GM19351 (cell line): ENCODE measurements at regions not wholly inside any gene's neighbourhood (a gene's known extent, or its start where the extent isn't known, plus 50 kb on each side); places are given as distances from the start of the nearest gene placed in this dataset.

ENCODE experiments used
- ATAC-seq: cut with Tn5 transposase; IDR thresholded peaks from one replicate; pipeline ENCODE4 v1.9.1; 2021; ENCODE audit warnings: mild to moderate bottlenecking, moderate library complexity; ENCODE audit not compliant: unreplicated experiment

DNA sequence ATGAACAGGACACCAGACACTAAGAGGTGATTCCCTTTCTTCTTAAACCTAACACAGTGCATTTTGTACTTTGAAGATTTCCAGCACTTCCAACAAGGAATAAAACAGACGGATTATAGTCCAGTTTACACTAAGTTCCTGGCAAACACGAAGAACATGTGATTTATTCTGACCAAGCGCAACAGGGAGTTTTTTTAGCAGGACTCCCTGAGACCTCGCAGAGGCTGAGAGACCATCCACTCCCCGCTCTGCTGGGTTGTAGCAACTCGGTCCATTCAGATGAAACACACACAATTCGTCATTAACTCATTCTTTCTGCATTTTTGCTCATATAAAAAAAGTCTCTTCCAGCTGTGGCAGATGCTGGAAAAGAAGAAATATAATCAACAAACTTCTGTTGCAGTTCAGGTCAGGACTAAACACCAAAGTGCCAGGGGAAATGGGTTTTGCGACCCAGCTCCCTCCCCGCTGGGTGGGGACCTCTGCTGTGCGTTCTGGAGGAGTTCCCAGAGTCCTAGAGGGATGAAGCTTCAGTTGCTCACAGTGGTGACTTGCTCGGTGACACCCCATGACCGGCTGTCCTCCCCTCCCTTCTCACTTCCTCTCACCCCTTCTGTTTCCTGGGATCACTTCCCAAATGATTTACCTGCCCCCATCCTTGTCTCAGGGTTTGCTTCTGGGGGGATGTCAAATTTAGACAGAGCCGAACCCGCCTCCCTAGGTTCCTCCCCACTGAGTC, 52.5 kb downstream of the KCNF1 start:
- ATAC-seq = no peak

DNA sequence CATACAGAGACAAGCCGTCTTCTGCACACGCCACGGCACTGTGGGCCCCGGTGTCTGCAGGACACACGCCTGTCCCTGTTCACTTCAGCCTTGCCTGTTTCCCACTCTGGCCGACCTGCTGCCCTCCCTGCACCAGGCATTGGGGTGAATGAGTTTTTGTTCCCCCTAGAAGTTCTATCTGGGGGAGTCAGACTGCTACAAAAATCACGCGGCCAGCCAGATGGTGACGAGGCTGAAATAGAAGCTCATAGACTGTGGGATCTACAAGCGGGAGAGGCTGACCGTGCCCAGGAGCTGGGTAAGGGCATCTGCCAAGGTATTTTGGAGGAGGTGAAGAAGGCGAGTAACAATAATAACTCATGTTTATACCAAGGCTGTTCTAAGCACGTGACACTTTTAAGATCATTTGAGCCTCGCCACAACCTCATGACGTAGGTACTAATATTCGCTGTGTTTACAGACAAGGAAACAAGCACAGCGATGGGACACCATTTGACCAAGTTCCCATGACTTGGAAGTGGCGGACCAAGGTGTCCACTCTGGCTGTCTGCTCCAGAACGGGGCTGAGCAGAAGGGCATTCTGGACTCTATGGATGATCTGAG, 53.6 kb downstream of the KCNF1 start:
- no peak for ATAC-seq

DNA sequence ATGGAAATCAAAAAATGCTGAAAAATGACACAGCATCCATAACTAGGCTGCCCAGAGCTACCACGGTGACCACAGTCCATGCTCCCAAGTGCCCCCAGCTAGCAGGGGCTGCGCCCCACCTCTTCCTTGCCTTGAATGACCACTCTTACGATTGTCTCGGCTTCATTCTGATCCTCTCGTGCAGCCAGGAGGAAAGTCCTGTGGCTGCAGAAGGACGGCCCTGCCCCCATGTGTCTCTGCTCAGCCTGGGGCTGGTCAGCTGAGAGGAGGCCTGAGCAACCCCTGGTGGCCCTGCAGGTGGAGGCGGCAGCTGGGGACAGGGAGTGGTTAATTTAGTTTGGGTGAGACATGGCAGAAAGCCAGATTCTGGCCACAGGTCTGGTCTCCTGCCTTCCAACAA, 54.3 kb downstream of the KCNF1 start:
- no peak for ATAC-seq

DNA sequence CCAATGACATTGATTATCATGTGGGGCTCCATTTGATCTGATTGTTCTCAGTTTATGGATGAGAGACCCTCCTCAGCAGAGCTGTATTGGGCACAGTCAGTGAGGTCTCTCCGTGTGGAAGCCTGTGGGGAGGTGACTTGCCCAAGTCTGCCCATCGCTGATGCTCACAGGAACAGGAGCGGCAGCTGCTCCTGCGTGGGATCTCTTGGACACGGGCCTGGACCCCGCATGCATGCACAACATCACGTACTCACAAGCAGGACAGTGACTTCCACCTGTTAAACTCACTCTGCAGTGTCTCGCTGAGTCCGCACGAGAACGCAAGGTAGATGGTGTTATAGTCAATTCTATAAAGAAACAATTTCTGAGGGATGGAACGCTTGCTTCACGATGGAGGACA, 55.0 kb downstream of the KCNF1 start:
- no peak for ATAC-seq

DNA sequence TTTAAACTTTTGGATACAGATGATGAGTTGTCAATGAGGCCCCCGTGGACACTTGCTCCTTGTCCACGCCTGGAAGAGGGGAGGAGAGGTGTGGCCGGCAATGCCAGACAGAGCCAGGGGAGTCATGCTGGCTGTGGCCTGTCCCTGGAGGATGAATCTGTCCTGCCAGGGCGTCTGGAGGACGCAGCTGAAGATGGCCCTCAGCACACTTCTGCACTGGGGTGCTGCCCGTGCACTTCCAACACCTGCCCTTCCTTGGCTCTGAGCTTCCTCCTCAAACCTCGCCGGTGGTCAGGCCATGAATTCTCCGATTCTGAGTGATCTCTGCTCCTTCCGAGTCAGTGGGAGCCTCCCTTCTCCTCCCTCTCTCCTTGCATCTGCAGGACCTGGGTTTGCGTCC, 56.4 kb downstream of the KCNF1 start:
- no peak for ATAC-seq

DNA sequence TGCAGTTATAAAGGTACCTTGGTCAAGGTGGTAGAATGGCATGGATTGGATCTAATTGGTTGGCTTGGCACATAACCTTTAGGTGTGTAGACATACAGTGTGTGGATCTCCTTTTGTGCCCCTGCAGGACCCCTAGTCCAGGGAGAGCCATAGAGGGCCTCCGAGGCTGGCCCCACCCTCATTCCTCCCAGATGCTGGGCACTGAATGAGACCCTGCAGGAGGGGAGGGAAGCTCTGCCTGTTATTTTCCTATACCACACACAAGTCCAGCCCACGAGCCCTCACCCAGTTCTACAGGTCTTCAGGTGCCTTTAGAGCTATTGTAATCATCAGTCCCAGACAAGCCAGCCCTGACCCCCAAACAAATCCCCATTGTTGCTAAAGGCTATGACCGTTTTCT, 58.9 kb downstream of the KCNF1 start:
- no peak for ATAC-seq

DNA sequence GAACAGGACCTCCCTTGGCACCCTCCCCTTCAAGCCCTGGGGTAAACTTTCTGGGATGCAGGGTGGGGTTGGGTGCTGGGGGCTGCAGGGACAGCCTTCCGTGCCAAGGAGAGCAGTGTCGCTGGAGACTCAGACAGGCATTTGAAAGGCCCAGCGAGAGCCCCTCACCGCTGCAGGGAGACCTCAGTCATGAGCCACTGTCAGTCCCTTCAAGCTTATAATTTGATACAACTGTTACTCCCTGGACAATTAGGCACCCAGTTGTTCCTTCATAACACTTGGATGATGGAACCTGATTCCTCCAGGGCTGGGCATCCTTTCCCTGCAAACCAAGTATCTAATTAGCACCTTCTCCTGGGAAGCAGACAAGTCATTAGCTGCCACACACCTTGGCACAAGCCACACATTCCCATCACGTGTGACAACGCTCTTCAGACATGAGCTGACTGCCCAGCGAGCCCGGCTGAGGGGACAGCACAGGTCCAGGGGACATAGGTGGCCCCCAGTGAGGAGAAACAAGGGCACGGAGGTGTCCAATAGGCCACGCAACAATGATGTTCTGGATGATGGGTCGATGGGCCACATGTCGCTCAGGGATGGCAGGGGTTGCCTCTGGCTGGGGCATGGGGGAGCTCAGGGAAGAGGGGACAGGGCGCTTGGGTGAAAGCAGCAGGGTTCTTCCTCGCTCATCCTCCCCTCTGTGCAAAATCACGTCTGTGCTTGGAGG, 59.6 kb downstream of the KCNF1 start:
- ATAC-seq = no peak

DNA sequence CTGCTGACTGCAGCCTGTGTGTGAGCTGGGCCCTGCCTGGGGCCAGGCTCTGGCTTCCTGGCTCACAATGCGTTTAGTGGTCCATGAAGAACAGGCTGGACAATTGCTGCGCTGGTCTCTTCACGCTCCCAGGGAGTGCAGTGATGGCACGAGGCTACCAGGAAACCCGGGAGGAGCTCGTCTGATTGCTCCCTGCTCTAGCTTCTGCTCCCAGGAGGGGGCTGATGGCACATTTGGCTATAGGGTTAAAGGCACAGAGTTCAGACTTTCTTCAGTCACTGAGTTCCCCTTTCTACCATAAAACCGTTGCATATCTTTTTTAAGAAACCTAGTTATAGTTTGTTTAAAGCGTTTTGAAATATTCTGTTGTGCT, 60.1 kb downstream of the KCNF1 start:
- no peak for ATAC-seq

DNA sequence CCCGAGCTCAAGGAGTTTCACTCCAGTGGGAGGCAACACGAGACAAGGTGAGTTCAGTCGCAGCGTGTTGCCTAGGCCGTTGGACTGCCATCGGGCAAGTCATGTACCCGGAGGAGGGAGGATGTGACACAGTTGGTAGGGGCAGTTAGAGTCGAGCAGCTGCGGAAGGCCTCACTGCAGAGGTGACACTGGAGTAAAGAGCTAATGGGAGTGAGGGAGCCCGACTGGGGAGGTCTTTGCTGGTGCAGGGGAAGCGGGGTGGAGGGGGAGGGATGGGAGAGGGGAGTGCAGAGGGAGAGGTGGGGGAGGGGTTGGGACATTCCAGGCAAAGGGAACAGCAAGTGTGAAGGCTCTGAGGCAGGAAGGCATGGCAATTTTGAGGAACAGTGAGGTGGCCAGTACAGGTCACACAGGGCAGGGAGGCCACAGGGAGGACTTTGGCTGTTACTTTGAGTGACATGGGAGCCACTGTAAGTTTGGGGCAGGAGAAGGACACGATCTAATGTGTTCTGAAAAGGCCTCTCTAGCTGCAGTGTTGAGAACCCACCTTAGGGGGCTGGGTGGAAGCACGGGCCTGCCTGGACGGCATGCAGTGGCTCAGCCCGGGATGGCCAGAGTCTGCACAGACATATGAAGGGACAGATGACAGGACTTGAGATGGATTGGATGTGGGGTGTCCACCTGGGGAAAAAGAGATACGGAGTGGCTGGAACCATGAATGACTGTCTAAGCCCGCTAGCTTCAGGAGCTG, 61.1 kb downstream of the KCNF1 start:
- no peak for ATAC-seq

DNA sequence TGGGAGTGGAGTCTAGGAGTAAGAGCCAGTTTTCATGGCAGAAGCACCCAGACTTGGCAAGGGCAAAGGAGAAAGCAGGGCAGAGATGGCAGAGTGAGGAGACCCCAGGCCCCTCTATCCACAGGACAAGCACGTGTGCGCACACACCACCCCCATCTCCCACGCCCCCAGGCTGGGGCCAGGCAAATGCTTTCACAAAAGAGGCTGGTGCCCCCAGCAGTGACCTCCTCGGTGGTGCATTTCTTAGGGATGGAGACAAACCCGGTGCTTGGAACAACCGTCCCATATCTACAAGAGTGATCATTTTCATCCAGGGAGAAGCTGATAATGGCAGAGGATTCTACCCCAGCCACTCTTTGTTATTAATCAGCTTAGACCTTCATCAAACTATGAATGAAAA, 62.0 kb downstream of the KCNF1 start:
- ATAC-seq = no peak

DNA sequence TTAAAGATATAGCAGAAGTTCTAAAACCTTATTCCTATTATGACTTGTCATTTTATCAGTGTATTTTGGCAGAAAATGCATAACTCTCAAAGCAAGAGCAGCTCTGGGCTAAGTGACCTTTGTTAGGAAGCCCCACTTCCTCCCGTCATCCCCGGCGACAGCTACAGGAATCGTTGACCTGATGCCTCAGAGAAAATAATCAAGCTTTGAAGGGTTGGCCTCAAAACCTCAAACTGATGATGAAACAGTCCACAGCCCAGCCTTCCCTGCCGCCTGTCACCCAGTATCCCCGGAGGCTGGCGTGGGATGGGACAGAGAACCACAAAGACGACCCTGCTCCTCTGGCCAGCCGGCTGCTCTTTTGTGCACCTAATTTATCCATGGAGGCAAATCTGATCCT, 65.3 kb downstream of the KCNF1 start:
- no peak for ATAC-seq

DNA sequence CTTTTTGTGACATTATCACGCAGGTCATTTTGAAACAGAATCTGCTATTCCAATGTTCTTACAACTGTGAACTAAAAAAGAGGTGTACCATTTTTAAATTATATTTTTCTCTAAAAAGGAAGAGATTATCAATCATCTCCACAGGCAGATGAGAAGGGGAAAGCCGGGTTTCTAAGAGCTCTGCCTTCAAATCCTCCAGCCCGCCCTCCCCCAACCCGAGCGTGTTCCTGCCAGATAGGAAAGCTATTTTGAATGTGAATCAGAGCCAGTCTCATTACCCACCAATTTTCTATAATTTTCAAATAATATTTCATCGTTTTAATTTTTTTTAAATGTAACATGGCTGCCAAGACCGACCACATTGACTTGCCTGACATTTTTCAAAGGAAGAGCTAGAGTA, 65.9 kb downstream of the KCNF1 start:
- no peak for ATAC-seq

DNA sequence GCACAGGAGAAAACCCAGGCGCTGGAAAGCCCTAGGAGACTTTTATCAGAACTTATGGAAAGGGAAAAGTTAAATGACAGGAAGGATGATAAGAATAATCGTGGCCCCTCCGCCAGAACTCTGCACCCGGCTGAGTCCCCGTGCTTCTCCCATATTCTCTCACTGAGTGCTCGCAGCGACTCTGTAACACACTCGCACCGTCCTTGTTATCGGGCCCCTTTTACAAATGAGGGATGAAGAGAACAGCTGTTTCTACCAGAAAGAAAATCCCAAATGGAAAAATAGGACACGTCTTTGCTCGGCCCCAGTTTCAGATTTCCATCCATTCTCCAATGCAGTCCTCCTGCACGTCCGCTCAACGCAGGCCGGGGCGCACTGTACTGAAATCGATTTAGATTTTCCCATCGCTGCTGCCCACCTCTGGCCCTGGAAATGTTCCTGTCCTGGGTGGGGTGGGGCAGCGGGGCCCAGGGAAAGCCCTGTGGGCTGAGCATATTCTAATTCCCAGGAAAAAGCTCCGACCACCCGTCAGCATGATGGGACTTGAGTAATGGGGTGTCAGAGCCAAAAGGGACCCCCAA, 66.4 kb downstream of the KCNF1 start:
- no peak for ATAC-seq

DNA sequence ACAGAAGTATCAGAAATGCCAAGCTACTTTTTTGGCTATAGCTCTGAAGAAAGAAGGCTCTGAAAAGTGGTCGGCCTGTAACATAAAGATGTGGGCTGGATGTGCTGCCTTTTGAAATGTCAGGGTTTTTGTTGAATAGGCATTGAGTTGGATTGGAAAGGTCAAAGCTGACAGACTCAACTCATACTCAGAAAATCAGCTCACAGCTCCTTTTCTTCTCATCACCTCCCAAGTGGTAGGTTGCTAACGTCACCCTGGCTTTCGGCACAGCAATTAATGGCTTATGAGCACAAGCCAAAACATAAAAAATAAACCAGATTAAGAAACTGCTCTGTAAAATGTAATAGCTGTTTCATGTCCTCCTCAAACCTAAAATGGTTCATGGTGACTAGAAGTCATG, 68.3 kb downstream of the KCNF1 start:
- ATAC-seq = no peak

DNA sequence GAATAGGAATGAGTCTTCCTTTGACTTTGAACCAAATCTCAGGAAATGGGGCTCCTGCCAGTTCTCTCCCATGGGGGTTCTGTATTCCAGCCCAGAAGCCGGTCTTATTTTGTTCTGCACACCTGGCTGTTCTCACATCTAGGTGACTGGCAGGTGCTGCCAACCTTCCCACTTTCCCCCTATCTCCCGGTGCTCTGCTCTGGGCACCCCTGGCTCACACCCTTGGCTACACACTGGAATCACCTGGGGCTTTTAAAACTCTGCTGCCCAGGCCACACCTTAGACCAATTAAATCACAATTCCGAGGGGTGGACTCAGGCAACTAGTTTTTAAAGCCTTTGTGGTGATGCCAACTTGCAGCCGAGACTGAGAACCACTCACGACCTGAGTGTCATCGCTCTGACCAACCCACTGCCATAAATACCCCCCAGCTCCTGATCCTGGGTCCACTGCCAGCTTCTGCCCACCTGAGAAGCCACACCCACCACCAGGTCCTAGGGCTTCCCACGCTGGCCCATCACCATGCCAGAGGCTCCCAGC, 69.2 kb downstream of the KCNF1 start:
- no peak for ATAC-seq

DNA sequence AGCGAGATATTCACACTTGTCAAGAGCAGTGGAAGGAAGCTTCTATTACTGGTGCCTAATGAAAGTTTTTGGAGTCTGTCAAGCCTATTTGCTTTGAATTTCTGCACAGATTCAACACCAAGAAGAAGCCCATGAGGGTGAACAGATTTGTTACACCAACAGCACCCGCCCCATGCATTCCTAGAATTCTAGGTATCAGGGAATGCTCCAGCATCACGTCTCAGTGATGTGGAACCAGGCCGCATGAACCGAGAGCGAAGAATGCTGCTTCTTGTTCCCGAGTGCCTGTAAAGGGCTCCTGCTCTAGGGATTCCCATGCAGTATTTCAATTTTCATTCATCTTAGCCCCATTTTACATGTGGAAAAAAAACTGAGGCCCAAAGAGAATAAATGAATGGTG, 69.7 kb downstream of the KCNF1 start:
- no peak for ATAC-seq

DNA sequence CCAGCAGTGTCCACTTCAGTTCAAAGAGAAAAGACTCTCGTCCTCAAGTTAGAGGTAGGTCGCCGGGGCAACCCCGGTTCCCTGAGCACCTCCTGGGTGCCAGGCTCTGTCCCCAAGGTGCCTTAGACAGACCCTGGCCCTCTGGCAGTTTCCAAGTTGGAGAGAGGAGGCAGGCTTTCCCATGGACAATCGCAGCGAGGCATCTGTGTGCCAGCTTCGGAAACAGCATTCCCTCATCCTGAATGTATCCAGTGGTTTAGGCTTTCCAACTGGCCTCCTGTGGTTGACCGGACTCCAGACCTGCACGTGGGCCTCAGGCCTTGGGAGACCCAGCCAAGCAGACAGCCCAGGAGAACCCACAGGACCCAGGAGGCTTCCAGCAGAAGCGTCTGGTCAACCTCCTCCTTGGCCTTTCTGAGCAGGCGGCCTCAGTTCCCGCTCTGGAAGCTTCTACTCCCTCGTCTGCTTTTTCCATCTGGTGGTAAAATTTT, 70.3 kb downstream of the KCNF1 start:
- no peak for ATAC-seq

DNA sequence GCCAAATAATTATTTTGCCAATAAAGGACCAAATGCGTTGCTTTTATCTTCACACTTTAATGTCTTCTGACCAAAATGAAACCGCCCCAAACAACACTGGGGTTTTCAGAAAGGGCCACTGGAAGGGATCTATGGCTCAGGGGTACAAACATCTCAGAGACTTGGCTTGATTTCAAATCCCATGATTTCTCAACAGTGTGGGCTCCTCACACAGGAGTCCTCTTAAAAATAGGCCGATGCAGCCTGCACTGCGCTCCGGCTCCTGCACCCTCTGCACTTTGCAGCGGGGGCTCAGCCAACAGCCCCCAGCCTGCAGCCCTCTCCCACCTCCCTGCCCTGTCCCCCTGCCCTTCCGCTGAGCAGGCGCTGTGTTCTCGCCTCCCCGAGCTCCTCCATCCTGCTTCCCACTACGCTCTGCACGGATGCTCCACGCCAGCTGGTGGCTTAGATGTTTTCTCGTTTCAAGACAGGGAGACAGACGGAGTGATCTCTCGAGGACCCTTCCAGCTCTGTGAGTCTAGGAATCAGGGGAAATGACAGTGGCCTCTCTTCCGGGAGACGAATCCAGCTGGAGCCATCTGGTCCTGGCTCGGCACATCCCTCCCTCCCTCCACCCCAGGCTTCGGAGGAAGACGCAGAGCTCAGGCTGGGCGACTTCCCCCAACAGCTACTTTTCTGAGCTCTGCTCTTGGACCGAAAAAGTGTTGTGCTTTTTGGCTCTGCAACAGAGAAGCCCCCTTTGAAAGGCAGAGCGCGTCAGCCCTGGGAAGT, 71.4 kb downstream of the KCNF1 start:
- no peak for ATAC-seq

DNA sequence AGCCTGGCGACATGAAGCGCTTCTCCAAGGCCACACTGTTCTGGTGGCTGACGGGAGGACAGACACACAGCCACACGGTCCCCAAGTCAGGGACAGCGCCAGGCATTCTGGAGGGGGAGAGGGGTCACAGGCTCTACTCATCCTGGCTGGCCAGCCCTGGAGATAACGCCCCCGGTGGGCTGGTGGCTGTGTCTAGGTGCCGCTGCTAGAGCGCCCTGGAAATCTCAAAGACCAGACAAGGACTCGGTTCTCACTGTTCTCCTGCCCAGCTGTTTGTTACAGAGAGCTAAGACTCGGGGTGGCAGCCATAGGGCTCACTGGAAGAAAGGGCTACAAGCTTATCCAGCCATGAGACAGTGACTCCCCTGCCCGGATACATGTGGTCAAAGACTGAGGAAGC, 72.0 kb downstream of the KCNF1 start:
- no peak for ATAC-seq
